ENCODE measurements at regions not wholly inside any gene's neighbourhood (a gene's known extent, or its start where the extent isn't known, plus 50 kb on each side); places are given as distances from the start of the nearest gene placed in this dataset.

DNA sequence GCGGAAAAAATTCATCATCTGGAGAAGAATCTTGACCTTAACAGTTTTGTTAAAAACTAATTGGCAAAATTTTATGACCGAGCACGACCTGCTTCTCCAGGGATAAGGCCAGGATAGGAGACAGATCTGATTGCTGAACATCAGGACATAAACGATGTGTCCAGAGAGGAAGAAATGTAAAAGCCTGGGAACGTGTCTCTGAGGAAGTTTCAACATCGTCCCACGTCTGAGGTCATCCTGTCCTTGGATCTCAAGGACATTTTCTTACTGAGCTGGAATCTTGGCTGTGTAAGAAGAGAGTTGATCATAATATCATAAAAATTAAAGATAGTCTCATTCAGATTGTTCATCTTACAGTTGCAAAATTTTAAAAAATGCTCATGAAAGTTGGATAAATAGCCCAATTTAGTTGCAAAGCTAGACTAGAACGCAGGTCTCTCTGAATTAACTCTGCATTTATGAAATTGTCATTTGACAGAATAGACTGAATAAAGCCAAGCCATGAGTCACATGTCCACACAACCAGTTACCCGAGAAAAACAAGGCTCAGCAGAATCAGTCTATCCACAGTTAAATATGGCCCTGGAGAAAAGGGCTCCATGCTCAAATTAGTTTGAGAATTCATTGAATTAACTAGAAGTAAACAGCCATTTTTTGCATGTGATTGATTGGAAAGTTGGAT lies 120.0 kb upstream of the EGFR start:
- Histone ChIP-seq H3K79me2 (replicated peaks; ENCODE audit: insufficient read depth) (no peaks in the 10 kb centered on the region), H3K4me2 (no peak overlapping the region), H3K27me3 (ENCODE audit: insufficient read depth) (no peaks in the 10 kb centered on the region), H3K4me3 (no peak overlapping the region), H3K9me2 (ENCODE audit: insufficient read depth) (no peaks in the 10 kb centered on the region), H3F3A (replicated peaks; ENCODE audit: low read depth) (no peaks in the 10 kb centered on the region), H3K36me3 (ENCODE audit: insufficient read depth) (no peaks in the 10 kb centered on the region), H3K4me1 (ENCODE audit: insufficient read depth) (no peaks in the 10 kb centered on the region), H4K20me1 (replicated peaks; ENCODE audit: insufficient read depth) (no peaks in the 10 kb centered on the region), H2AFZ (no peak overlapping the region), H3K27ac (ENCODE audit: low read depth) (no peak overlapping the region)
- no peak overlapping the region for H3K27ac Mint-ChIP-seq
- no peak overlapping the region for H3K4me3 Mint-ChIP-seq
- no peak for ATAC-seq
- TF ChIP-seq CREB1 (CRISPR knock-in tag; IDR thresholded peaks at IDR 0.05; ENCODE audit: low read depth) (no peak), EZH2 (IDR thresholded peaks at IDR 0.05; ENCODE audit: low read depth, unreplicated experiment) (no peak), POLR2AphosphoS5 (IDR thresholded peaks at IDR 0.05; ENCODE audit: low read depth) (no peak), NANOG (IDR thresholded peaks at IDR 0.05; ENCODE audit: borderline replicate concordance) (no peak), JUNB (IDR thresholded peaks at IDR 0.05; ENCODE audit: unreplicated experiment) (no peak), ZNF114 (CRISPR knock-in tag; IDR thresholded peaks at IDR 0.05) (no peak)
- TF ChIP-seq, protein P1, sequence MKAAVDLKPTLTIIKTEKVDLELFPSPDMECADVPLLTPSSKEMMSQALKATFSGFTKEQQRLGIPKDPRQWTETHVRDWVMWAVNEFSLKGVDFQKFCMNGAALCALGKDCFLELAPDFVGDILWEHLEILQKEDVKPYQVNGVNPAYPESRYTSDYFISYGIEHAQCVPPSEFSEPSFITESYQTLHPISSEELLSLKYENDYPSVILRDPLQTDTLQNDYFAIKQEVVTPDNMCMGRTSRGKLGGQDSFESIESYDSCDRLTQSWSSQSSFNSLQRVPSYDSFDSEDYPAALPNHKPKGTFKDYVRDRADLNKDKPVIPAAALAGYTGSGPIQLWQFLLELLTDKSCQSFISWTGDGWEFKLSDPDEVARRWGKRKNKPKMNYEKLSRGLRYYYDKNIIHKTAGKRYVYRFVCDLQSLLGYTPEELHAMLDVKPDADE (IDR thresholded peaks at IDR 0.05): no peak
- TF ChIP-seq, protein P2, sequence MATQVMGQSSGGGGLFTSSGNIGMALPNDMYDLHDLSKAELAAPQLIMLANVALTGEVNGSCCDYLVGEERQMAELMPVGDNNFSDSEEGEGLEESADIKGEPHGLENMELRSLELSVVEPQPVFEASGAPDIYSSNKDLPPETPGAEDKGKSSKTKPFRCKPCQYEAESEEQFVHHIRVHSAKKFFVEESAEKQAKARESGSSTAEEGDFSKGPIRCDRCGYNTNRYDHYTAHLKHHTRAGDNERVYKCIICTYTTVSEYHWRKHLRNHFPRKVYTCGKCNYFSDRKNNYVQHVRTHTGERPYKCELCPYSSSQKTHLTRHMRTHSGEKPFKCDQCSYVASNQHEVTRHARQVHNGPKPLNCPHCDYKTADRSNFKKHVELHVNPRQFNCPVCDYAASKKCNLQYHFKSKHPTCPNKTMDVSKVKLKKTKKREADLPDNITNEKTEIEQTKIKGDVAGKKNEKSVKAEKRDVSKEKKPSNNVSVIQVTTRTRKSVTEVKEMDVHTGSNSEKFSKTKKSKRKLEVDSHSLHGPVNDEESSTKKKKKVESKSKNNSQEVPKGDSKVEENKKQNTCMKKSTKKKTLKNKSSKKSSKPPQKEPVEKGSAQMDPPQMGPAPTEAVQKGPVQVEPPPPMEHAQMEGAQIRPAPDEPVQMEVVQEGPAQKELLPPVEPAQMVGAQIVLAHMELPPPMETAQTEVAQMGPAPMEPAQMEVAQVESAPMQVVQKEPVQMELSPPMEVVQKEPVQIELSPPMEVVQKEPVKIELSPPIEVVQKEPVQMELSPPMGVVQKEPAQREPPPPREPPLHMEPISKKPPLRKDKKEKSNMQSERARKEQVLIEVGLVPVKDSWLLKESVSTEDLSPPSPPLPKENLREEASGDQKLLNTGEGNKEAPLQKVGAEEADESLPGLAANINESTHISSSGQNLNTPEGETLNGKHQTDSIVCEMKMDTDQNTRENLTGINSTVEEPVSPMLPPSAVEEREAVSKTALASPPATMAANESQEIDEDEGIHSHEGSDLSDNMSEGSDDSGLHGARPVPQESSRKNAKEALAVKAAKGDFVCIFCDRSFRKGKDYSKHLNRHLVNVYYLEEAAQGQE (IDR thresholded peaks at IDR 0.05; ENCODE audit: unreplicated experiment): no peak
- TF ChIP-seq, protein P3, sequence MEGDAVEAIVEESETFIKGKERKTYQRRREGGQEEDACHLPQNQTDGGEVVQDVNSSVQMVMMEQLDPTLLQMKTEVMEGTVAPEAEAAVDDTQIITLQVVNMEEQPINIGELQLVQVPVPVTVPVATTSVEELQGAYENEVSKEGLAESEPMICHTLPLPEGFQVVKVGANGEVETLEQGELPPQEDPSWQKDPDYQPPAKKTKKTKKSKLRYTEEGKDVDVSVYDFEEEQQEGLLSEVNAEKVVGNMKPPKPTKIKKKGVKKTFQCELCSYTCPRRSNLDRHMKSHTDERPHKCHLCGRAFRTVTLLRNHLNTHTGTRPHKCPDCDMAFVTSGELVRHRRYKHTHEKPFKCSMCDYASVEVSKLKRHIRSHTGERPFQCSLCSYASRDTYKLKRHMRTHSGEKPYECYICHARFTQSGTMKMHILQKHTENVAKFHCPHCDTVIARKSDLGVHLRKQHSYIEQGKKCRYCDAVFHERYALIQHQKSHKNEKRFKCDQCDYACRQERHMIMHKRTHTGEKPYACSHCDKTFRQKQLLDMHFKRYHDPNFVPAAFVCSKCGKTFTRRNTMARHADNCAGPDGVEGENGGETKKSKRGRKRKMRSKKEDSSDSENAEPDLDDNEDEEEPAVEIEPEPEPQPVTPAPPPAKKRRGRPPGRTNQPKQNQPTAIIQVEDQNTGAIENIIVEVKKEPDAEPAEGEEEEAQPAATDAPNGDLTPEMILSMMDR (conservative IDR thresholded peaks at IDR 0.05; ENCODE audit: low read depth in 2 of 2): no peak
- TF ChIP-seq, protein P4, sequence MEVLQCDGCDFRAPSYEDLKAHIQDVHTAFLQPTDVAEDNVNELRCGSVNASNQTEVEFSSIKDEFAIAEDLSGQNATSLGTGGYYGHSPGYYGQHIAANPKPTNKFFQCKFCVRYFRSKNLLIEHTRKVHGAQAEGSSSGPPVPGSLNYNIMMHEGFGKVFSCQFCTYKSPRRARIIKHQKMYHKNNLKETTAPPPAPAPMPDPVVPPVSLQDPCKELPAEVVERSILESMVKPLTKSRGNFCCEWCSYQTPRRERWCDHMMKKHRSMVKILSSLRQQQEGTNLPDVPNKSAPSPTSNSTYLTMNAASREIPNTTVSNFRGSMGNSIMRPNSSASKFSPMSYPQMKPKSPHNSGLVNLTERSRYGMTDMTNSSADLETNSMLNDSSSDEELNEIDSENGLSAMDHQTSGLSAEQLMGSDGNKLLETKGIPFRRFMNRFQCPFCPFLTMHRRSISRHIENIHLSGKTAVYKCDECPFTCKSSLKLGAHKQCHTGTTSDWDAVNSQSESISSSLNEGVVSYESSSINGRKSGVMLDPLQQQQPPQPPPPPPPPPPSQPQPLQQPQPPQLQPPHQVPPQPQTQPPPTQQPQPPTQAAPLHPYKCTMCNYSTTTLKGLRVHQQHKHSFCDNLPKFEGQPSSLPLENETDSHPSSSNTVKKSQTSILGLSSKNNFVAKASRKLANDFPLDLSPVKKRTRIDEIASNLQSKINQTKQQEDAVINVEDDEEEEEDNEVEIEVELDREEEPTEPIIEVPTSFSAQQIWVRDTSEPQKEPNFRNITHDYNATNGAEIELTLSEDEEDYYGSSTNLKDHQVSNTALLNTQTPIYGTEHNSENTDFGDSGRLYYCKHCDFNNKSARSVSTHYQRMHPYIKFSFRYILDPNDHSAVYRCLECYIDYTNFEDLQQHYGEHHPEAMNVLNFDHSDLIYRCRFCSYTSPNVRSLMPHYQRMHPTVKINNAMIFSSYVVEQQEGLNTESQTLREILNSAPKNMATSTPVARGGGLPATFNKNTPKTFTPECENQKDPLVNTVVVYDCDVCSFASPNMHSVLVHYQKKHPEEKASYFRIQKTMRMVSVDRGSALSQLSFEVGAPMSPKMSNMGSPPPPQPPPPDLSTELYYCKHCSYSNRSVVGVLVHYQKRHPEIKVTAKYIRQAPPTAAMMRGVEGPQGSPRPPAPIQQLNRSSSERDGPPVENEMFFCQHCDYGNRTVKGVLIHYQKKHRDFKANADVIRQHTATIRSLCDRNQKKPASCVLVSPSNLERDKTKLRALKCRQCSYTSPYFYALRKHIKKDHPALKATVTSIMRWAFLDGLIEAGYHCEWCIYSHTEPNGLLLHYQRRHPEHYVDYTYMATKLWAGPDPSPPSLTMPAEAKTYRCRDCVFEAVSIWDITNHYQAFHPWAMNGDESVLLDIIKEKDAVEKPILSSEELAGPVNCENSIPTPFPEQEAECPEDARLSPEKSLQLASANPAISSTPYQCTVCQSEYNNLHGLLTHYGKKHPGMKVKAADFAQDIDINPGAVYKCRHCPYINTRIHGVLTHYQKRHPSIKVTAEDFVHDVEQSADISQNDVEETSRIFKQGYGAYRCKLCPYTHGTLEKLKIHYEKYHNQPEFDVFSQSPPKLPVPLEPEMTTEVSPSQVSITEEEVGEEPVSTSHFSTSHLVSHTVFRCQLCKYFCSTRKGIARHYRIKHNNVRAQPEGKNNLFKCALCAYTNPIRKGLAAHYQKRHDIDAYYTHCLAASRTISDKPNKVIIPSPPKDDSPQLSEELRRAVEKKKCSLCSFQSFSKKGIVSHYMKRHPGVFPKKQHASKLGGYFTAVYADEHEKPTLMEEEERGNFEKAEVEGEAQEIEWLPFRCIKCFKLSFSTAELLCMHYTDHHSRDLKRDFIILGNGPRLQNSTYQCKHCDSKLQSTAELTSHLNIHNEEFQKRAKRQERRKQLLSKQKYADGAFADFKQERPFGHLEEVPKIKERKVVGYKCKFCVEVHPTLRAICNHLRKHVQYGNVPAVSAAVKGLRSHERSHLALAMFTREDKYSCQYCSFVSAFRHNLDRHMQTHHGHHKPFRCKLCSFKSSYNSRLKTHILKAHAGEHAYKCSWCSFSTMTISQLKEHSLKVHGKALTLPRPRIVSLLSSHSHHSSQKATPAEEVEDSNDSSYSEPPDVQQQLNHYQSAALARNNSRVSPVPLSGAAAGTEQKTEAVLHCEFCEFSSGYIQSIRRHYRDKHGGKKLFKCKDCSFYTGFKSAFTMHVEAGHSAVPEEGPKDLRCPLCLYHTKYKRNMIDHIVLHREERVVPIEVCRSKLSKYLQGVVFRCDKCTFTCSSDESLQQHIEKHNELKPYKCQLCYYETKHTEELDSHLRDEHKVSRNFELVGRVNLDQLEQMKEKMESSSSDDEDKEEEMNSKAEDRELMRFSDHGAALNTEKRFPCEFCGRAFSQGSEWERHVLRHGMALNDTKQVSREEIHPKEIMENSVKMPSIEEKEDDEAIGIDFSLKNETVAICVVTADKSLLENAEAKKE (CRISPR knock-in tag; IDR thresholded peaks at IDR 0.05): no peak
- no peaks in the 10 kb centered on the region; the same call in 2 of the 3 replicates for H3K4me1 Mint-ChIP-seq
- no peak for DNase-seq (ENCODE audit: low spot score)
- no peaks in the 10 kb centered on the region for H3K27me3 Mint-ChIP-seq (ENCODE audit: insufficient read depth, low read depth, poor library complexity)
- no peaks in the 10 kb centered on the region for H3K9me3 Mint-ChIP-seq
- no peaks in the 10 kb centered on the region for H3K36me3 Mint-ChIP-seq (ENCODE audit: low read depth)

Data from GM23338 (cell line).